HG03175 (cell line): ENCODE measurements at regions not wholly inside any gene's neighbourhood (a gene's known extent, or its start where the extent isn't known, plus 50 kb on each side); places are given as distances from the start of the nearest gene placed in this dataset.
"Not testable (repeated sequence)": the region's sequence is repeated elsewhere in the genome, so short reads cannot be mapped to it uniquely, and the experiment has no call there.

Experiments
- ATAC-seq: cut with Tn5 transposase; IDR thresholded peaks from one replicate; pipeline ENCODE4 v1.9.1; 2021; ENCODE audit warnings: mild to moderate bottlenecking, moderate library complexity; ENCODE audit not compliant: unreplicated experiment

GRCh38 chr21:36207577-36208320 is 51.1 kb downstream of the DOP1B start:
- ATAC-seq: no peak

GRCh38 chr21:36208326-36209013 is 51.8 kb downstream of the DOP1B start:
- no peak for ATAC-seq

DNA sequence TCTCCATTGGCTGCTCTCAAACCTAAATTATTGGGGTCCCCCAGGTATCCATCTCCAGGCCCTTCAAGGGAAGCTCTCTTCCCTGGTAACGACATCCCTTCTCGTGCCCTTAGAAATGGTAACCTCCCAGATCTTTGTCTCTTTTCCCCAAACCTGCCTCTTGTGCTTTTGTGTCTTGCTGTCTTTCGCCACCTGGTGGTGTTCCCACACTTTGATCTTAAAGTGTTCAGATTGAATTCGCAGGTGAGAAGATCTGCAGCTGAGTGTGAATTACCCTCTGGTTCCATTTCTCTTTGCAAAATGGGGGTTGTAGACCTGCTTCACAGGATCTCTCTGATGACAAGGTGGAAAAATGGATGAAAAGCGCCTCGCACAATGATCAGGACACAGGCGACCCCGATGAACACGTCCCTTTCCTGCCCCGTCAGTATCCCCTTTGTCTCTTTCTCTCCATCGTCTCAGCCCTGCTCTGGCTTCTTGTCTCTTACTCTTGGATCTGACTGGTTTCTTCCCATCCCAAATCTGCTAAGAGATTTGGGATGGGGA is 53.1 kb downstream of the DOP1B start:
- no peak for ATAC-seq

DNA sequence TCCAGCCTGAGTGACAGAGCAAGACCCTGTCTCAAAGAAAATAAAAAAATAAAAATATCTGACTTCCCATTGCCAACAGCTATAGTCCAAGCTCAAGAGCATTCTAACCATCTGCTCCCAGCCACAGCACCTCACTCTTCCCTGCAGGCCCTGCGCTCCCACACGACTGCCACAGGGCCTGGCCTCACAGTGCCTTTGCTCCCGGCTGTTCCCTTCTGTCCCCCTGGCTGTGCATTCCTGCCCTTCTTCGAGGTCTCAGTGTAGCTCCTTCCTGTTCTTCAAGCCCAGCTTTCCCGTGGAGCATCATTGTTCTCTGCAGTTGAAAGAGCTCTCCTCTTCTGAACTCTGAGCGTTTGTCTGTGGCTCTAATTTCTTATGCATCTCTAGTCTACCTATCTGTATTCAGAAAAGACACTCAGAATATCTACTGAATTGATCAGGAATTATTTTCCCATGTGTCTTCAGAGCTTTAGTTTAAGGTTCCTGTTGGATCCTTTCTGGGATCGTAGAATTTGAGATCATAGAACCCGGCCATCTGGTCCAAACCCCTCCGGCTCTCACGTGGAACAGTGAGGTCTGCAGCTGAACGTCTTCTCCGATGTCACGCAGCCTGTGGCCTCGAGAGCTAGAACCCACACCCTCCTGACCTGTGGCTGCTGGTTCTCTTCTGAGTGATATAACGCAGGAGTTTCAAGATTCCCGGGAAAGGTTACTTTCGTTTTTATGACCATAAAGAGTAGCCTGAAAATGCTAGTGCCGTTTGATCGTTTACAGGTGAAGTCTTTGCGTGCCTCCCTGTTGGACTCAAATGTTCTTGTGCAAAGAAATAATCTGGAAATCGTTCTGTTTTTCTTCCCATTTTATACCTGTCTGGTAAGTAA is 54.4 kb downstream of the DOP1B start:
- no peak for ATAC-seq

- no peak for ATAC-seq
Measured at GRCh38 chr21:36211660-36212512, 55.3 kb downstream of the DOP1B start.

GRCh38 chr21:36212513-36212780 is 55.8 kb downstream of the DOP1B start:
- ATAC-seq: no peak

DNA sequence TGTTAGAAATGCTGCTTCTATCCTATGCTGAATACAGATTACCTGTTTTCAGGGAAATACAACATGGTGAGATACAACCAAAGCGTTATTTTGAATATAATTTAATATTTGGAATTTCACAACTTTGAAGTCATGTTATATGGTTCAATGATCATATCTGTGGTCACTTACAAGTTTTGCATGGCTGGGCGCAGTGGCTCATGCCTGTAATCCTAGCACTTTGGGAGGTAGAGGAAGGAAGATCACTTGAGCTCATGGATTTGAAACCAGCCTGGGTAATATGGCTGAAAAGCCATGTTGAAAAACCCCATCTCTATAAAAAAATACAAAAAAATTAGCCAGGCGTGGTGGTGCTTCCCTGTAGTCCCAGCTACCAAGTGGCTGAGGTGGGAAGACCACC is 57.9 kb downstream of the DOP1B start:
- no peak for ATAC-seq

- ATAC-seq: no peak
Measured at GRCh38 chr21:36217743-36218142, 61.1 kb downstream of the DOP1B start.

DNA sequence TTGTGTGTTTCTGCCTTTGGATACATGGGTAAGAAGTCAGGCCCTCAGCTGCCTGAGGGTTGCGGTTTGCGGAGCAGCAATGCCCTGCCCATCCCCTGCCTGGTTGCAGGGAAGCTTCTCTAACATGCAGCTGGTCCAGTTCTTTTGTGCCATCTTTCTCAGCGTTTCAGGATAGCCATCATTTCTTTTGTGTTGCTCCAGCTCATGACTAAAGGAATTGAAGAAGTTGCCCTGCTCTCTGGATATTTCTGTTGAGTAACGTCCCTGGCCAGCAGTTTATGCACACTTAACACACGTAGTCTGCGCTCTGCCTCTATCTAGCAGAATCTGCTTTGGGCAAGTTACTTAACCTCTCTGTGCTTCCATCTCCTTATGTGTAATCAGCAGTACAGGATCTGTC is 62.1 kb downstream of the DOP1B start:
- no peak for ATAC-seq

- no peak for ATAC-seq
Measured at GRCh38 chr21:36223451-36223850, 66.8 kb downstream of the DOP1B start.

DNA sequence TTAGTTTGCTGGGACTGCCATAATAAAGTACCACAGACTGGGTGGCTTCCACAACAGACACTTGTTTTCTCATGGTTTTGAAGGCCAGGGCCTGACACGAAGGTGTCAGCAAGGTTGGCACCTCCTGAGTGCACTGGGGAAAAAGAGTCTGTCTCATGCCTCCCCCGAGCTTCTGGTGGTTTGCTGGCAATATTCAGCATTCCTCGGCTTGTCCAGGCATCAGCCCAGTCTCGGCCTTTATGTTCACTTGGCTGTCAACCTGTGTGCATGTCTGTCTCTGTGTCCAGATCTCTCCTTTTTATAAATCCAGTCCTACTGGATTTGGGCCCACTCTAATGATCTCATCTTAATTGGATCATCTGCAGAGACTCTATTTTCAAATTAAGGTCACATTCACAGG is 72.6 kb downstream of the DOP1B start:
- ATAC-seq: no peak

DNA sequence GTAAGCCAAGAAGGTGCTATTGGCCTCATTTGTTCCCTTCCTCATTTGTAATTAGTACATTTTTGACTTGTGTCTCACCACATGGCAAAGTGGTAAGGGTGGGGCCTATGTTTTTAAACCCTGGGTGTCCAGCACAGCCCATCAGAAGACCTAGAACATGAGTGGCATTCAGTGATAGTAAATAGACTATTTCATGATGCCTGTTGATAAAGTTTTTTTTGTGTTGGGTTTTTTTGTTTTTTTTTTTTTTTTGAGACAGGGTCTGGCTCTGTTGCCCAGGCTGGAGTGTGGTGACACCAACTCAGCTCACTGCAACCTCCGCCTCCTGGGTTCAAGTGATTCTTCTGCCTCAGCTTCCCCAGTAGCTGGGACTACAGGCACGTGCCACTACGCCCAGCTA is 74.8 kb downstream of the DOP1B start:
- ATAC-seq: not testable (repeated sequence)

DNA sequence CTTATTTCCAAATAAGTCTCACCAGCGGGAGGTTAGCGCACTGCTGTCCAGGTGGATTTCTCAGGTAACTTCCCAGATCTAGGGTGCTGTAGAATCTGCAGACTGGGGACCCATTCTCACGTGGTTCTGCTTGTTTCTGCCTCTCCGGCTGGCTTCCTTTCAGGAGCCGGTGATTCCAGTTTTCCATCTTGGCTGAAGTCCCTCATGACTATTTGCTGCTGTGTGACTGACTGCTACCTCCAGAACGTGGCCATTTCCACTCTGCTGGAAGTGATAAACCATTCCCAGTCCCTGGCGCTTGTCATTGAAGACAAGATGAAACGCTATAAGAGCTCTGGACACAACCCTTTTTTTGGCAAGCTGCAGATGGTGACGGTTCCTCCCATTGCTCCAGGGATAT is 76.0 kb downstream of the DOP1B start:
- no peak for ATAC-seq

GRCh38 chr21:36235058-36235582 is 78.5 kb downstream of the DOP1B start:
- no peak for ATAC-seq

GRCh38 chr21:36236052-36236730 is 79.6 kb downstream of the DOP1B start:
- ATAC-seq: no peak

- no peak for ATAC-seq
Measured at GRCh38 chr21:36237441-36237840, 80.8 kb downstream of the DOP1B start.

GRCh38 chr21:36239585-36239984 is 80.4 kb upstream of the MORC3 start:
- ATAC-seq: no peak

DNA sequence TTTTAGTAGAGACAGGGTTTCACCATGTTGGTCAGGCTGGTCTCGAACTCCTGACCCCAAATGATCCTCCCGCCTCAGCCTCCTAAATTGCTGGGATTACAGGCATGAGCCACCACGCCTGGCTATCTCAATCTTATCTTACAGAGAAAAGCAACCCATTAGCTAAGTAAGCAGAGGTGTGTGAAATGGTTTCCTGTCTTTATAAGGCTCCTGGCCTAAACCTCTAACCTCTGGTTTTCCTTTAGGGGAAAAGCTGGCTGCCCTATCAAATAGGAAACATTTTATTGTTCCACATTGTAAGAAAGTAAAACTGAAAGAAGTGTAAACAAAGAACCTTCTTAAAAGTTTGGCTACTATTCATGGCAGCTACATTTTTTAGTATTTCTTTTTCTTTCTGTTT is 78.3 kb upstream of the MORC3 start:
- ATAC-seq: no peak

GRCh38 chr21:36245115-36245514 is 74.9 kb upstream of the MORC3 start:
- ATAC-seq: no peak

- no peak for ATAC-seq
Measured at GRCh38 chr21:36245649-36246048, 74.3 kb upstream of the MORC3 start.
